ENCODE measurements at regions not wholly inside any gene's neighbourhood (a gene's known extent, or its start where the extent isn't known, plus 50 kb on each side); places are given as distances from the start of the nearest gene placed in this dataset.

- no peak overlapping the region for H3K27ac ChIP-seq (ENCODE audit: low read depth, low read length)
- no peaks in the 10 kb centered on the region for H3K27me3 ChIP-seq (ENCODE audit: control insufficient read depth in 1 of 2, insufficient read depth in 2 of 2, low read length in 2 of 2)
- no peak overlapping the region for H3K4me3 ChIP-seq (ENCODE audit: low read depth in 1 of 2, low read length in 2 of 2)
- H3K36me3 ChIP-seq (ENCODE audit: control insufficient read depth in 1 of 2, insufficient read depth in 2 of 2, low read length in 2 of 2), result no peaks in the 10 kb centered on the region
- no peaks in the 10 kb centered on the region for H3K4me1 ChIP-seq (ENCODE audit: control insufficient read depth in 1 of 2, insufficient read depth in 2 of 2, low read length in 2 of 2)
- H3K9ac ChIP-seq (ENCODE audit: low read depth in 1 of 2, low read length in 2 of 2), result no peak overlapping the region
- H3K9me3 ChIP-seq (ENCODE audit: control insufficient read depth in 1 of 2, low read length in 2 of 2), result no peaks in the 10 kb centered on the region
Measured at GRCh38 chr5:8984386-8984785, 561.5 kb downstream of the SEMA5A start.

Measured in duodenal mucosa (tissue), 2 donors.